Stimulated activated CD8-positive, alpha-beta memory T cell treated with anti-CD3 and anti-CD28 coated beads, Interleukin-4, amount 100 ng/mL, for 48 hours (primary cell): ENCODE measurements at regions not wholly inside any gene's neighbourhood (a gene's known extent, or its start where the extent isn't known, plus 50 kb on each side); places are given as distances from the start of the nearest gene placed in this dataset.
"Not testable (repeated sequence)": the region's sequence is repeated elsewhere in the genome, so short reads cannot be mapped to it uniquely, and the experiment has no call there.

Experiments
- DNase-seq: peaks from one replicate; pipeline ENCODE4 v3.0.0-alpha.2; 2020

DNA sequence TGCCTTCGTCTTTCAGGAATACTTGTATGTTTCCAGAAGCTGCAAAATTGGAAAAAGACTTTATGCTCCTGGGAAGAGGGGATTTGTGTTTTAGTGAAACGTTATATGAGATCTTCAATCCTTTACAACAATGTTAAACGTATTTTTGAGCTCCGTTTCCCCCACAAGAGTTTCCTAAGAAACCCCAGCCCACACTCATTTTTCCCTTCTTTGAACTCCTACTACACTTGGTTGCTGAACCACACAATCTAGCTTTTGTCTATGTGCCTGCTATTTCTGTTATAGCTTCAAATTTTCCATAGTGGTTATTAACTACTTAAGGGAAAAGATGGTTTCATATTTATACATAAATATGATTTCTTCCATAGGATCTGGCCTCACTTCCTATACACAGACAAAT is 238.6 kb upstream of the ACTBL2 start:
- no peak for DNase-seq

DNA sequence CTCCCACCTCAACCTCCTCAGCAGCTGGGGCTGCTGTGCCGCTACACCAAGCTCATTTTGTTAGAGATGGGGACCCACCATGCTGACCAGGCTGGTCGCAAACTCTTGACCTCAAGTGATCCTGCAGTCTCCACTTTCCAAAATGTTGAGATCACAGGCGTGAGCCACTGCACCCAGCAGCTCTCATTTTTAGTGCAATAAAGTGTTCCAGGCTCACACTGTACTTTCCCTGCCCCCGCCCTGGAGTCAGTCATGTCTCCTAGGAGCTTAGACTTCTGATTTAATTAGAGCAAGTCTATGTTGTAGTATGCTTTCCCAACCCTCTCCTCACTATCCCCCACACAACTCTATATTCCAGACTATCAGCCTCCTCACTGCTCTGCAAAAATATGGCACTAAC is 238.0 kb upstream of the ACTBL2 start:
- no peak for DNase-seq

DNA sequence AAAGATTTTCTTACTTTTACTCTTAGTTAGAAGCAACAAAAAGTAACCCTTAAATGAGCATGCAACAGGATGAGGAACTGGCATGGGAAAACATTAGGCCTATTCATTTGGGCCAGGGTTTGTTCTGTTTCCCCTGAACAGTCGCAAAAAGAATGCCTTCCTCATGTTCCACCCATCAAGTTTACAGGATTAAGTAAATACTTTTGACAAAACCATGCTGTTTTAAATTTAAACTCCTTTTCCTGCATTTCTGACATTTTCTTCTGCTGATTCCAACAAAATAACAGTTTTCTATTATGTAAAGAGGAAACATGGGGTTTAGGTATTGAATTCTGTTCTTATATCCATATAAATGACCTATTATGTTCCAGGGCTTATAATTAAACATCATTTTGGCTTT is 236.6 kb upstream of the ACTBL2 start:
- no peak for DNase-seq

DNA sequence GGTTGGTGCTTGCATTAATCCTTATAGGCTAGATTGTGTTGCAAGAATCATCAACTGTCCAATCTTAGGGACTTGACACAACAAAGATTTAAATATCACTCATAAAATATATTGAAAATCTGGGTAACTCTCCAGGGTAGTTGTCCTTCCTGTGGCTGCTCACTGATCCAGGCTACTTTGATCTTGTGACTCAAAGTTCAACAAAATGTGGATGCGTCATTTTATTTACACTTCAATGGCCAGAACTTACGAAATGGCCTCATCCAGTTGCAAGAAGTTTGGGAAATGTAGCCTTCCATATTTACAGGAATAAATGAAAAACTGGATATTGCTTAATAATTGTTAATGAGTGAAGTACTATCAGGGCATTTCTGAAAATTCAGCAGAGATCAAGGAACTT is 235.5 kb upstream of the ACTBL2 start:
- no peak for DNase-seq

DNA sequence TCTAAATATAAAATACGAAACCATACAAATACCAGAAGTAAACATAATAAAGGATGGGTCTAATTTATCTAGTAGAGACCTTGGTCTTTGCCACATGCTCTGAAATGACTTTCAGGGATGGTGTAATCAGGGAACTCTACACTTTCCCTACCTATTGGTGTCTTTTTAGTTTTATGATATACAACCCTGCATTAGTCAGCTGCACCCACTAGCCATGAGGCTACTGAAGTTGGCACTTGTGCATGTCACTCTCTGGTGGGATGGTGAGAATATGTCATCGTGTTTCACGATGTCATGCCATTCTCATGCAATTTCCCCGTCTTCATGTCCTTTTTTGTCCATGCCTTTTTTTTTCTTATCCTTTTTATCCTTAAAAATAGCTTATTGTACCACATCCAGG is 234.9 kb upstream of the ACTBL2 start:
- DNase-seq: no peak

DNA sequence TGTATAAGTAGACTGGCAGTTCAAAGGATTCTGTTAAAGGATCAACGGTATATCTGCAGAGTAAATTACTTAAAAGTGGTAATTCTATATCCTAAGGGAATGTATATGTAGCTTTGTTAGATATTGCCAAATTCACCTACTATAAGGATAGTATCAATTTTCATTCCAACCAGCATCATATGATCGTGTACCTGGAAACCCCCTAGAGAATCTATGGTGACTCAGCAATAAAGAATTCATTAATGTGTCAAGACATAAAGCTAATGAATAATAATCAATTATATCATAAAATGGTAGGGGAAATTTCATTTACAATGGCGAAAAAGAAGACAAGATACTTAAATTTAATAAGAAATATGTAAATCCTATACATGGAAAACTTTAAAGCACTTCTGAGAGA is 234.1 kb upstream of the ACTBL2 start:
- DNase-seq: no peak

DNA sequence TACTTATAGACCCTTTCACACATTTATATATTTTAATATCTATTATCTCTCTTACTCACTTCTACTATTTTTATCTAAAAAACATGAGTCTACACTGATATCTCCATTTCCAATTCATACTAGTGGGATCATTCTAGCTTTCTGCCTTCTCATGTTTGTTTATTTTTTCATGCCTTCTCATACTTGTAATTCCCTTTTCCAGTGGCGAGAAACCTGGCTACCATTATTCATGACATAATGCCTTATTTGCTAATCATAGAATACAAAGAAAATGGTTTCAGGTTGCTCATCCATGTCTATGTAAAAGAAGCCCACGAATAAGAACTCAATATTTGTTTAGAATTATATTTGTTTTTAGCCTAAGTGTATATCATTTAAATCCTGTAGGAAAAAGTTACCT is 232.7 kb upstream of the ACTBL2 start:
- no peak for DNase-seq

DNA sequence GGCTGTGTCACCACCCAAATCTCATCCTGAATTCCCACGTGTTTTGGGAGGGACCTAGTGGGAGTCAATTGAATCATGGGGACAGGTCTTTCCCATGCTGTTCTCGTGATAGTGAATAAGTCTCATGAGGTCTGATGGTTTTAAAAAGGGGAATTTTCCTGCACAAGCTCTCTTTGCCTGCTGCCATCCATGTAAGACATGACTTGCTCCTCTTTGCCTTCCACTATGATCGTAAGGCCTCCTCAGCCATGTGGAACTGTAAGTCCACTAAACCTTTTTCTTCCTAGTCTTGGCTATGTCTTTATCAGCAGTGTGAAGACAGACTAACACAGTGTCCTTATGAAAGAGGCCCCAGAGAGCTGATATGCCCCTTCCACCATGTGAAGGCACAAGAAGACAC is 230.9 kb upstream of the ACTBL2 start:
- not testable (repeated sequence) for DNase-seq

DNA sequence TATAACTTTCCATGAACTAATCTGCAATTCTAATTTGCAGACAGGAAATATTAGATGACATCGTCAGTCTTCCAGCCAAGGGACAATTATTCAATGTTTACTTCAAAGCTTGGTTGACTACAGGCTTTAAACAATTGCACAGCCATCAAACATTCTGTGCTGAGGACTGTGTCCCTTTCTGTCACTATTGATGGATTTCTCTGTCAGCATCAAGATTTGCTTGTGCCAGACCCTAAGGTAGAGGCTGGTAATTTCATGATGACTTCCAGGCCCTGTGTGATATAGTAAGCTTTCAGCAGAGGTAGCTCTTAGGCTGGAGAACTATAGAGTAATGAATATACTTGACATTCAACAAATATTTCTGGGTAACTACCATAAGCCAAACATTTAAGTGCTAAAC is 229.3 kb upstream of the ACTBL2 start:
- no peak for DNase-seq

DNA sequence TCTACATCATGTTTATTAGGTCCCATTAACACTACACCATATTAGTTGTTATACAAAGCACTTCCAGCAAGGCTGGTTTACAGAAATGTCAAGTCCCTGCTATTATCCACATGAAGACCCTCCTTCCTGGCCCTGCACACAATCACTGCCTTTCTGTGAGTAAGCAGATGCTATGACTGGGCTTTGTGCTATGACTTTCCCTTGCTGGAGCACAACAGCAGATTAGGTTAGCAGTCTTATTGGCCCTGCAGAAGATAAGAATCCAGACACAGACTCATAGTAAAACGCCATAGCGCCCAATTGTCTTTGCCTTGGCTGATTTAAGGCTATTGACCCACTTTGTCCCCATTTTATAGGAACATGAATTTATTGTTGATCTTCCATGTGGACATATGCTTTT is 228.9 kb upstream of the ACTBL2 start:
- no peak for DNase-seq

DNA sequence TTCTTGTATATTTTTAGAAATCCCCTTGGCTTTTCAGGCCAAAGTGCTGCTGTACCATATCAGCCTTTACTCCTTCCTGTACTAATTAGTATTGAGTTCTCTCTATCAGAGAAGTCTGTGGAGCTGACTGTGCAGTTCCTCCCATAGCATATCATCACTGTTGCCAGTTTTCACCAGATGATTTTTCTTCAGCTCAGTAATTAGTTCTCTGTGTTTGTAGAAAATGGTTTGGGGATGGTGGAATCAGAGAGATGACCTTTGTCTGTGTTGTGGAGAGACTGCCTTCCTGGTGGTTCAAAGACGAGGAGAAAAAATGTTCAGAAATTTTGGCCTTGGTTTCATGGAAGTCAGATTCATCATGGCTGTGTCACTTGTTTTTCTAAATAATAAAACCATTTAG is 227.5 kb upstream of the ACTBL2 start:
- DNase-seq: no peak

DNA sequence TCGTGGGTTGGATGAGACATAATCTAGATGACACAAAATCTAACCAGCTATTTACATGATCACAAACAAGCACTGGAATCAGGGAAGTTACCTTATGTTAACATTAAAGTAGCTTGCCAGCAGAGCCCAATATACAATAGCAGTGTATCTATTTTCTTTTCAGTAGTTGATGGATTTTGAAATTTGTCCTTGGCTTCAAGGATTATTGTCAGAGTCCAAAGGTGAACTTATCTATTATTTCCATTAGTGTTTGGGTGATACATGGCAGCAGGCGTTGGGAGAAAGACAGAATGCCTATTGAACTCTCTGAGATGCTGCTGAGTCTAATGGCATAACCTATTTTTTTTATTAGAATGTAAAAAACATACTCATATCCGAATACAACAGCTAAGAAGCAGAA is 223.2 kb upstream of the ACTBL2 start:
- no peak for DNase-seq

DNA sequence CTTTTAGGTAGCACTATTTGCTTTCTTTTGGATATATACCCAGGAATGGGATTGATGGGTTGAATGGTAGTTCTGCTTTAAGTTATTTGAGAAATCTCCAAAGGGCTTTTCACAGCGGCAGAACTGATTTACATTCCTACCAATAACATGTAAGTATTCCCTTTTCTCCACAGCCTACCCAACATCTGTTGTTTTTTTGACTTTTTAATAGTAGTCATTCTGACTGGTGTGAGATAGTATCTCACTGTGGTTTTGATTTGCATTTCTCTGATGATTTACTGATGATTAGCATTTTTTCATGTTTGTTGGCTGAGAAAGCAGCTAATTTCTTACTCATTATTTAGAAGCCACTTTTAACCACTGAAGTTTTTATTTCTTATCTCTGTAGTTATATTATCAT is 221.1 kb upstream of the ACTBL2 start:
- DNase-seq: no peak

DNA sequence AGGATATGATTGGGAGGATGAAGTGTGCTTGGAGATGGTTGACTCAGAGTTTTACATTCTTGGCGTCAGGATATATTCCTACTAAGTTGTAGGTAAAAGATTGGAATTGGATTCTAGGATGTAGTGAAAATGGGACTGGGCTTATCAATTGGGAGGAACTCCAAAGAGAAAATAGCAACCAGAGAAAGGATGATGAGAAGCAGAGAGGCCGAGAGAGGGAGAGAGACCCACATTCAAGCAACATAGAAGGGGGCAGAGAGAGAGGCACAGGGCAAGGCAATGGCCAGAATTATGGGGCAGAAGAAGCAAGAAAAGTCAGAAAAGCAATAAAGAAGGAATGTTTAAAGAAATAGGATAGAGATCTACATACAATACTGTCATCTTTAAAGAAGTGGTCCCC is 217.9 kb upstream of the ACTBL2 start:
- no peak for DNase-seq

DNA sequence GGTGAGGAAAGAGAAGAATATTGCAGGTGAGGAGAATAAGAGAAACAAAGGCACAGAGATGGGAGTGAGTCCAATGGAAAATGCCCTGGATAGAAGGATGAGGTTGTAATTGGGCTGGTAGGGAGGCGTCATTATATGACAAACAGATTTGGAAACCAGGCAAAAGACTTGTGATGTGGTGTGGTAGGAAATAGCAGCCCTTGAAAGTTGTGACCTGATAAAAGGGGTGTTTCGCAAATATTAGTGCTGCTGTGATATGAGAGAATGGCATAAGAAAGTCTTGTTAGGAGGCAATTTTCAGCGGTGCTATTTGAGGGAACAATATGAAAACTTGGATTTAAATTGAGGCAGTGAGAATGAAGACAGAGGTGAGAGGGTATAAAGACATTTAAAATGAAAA is 217.5 kb upstream of the ACTBL2 start:
- no peak for DNase-seq

DNA sequence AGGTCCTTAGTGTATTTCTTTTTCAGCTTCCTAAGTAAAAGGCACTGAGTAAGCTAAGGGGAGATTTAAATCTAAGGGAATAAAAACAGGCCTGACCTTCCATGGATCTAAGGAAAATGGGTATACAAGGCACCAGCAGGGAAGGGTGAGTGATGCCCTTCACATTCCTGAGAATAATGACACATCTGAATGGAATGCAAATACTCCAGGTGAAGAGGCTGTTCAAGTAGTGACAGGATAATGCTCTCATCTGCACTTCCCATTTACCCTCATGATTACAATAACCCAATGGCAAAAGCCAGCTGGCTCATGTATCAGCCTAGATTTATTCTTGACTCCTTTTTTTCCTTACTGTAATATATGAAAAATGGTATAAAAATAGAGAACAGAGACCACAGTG is 216.2 kb upstream of the ACTBL2 start:
- no peak for DNase-seq

DNA sequence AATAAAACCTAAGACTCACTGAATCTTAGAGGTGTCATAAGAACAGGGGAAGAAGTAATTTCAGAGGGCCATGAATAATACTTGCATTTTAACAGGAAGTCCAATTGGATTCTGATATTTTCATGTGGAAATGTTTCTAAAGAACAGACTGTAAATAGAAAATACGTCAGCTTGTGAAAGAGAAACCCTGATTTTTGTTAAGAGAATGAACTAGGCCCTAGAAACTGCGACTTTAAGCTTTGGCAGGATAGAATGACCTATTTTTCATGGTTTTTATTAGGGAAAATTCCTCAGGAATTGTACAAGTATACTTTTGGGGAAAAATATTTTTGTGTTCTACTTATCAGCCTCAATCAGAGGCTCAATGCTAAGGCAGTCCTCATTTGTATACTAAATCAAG is 215.5 kb upstream of the ACTBL2 start:
- no peak for DNase-seq

DNA sequence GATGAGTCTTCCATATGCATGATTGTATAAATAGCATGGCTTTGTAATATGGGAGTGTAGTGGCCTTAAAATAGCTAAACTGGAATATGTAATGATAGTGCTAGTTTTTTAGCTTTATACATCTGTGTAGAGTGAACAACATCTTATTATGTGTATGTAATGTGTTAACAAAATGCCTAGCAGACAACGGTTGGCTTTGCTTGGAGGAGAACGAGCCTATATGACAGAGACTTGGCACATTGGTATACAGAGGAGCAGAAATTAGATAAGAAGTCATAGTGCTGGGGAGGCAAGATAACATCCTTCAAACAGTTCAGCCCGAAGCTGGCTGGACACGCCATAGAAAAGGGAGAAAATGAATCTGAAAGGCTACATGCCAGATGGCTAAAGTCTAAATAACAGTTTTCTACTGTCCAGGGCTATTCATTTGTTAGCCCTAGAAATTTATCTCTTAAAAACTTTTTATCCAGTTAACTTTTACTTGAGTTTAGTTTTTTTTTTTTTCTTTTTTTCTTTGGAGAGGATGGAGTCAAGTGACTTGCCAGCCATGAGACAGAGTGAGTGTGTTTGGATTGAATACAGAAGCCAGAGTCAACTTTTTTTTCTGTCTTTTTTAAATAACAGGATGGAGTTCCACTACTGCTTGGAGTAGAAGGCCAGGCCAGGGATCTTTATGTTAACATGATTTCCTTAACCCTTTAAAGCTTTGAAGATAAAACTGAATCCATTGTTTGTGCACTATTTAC is 214.4 kb upstream of the ACTBL2 start:
- no peak for DNase-seq

DNA sequence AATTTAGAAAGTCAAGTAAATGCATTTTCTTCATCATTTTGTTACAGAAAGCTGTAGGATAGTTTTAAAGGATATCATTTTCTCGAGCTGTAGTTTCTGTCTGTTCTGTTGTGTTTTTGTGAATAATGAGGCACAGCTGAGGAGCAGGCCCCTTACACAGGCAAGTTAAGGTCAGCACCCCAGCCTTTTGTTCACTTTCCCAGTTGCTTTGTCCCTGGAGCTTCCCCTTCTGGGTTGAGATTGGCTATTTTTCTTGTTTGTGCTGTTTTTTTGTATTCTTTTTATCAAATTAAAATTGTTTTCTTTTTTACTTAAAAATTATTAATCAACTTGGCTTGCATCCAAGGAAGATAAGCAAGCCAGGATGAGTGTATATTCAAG is 213.8 kb upstream of the ACTBL2 start:
- DNase-seq: no peak

DNA sequence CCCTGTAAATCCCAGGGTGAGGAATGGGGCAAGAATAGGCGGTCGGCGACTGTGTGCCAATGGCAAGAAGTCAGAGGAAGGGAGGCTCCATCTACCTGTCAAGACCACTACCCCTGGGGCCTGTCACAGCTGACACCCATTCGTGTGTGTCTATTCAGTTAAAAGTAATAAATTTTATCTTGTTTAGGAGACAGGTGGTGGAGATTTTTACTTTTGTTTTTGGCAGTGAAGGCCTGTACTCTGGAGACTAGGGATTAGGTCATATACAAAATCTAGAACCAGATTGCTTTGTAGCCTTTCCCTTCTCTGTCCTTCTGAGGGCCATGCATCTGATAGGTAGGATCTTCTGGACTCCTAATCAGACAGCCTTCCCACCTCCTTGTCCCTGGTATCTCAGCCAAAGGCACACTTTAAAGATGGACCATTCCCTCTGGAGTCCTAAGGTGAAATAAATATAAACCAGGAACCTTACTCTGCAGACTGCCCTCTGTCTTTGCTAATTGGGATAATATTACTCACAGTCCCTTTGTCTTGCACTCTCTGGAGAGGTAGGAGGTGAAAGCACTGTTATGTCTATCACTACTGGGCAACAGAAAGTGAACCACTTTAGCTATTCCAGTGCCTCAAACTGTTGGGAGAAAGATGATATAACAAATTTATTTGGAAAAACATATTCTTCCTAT is 213.2 kb upstream of the ACTBL2 start:
- no peak for DNase-seq

DNA sequence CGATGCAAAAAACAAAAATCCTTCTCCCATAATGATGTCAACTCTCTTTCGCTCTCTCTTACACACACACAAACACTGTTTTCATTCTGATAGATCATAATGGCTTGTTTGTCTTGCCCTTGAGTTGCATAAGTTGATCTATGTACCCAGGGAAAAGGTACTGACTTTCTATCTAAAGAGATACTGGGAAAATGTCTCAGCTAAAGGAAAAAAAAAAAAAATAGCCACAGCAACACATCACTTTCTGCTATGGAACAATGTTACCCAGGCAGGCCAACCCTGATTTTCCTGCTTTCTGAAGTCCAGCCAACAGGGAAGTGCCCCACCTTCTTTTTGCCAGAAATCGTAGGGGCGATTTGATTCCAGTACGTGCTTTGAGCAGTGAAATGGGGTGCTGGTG is 212.6 kb upstream of the ACTBL2 start:
- no peak for DNase-seq

DNA sequence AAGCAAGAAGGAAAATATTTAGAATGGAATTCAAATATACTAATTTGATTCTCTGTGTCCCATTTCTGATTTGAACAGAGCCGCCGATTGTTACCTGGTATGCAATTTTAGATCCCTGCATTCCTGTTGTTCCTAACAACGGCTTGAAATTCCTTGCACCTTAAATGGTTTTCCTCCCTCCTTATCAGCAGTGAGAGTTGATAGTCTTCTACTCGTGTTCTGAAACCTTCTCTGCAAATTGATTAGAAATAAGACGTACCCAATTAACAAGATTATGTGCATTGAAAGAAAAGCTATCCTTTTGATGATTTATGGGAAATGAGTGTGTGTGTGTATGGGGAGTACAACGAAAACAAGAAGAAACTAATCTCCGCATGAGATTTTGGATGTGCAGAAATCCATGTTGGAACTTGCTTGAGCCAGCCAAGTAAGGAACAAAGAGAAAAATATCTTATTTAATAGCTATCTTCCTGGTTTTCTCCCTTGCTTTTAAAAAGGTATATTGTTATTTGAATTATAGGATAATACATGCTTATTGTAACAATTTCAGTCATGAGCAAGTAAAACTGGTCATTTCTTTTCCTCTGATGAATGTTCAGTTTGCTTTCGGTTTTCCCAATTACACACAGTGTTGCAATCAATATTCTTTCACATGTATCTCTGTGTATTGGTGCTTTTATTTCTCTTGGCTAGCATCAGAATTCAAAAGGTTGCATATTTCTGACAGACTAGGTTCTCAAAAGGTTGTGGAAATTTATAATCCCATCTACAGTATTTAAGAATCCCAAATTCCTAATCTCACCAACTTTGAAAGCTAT is 211.1 kb upstream of the ACTBL2 start:
- DNase-seq: no peak

DNA sequence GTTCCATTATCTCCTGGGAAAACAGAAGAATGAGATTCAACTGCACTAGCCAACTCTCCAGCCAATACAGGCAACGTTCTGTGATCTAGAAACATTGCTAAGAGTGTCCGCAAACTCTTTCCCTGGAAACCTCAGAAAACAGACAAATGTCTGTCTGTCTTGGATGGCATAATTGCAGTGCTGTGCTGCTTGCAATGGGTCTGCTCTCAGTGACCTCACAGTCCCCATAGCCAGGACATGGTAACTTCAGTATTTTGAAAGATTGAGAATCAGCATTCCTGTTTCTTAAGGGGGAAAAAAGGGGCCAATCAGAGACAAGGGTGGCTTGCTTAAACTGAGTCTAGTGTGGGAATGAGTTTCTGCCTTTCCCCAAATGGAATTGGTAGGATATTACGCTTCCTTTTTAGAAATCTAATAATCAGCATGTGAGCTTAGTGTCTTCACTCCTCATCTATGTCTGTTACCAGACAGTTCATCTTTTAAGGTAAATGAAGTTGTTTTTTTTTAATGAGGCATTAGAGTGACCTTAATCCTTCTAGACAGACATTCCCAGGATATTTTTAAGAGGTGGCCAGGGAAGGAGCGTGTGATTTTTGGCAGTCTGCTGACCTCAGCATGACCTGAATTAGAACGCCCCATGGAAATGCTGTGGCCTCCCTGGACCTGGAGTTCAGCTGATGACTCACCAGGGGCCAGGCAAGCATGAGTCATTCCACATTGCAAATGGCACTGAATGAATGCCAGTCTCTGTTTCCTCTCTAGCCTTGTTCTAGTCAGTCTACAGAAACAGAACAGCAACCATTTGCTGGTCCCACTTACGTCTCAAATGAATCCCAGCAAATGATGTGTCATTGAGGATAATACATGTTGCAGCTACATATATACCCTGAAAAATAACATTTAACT is 210.2 kb upstream of the ACTBL2 start:
- peak; percentile 24 for DNase-seq
